H1 (cell line): ENCODE measurements at regions not wholly inside any gene's neighbourhood (a gene's known extent, or its start where the extent isn't known, plus 50 kb on each side); places are given as distances from the start of the nearest gene placed in this dataset.

ENCODE experiments used
- CBX5 ChIP-seq: fragments of 300-800, 300-1000 bp; sonication (generic); IDR thresholded peaks from 2 replicates; pipeline ENCODE4 v1.7.1; 2016; ENCODE audit warnings: antibody characterized with exemption, low read length, low read depth
- CTCF ChIP-seq, 3 experiments: IDR thresholded peaks; 1 replicate in 2 of 3; 2 replicates in 1 of 3; pipeline versions ENCODE4 v1.5.1 to v1.6.1; 2011; ENCODE audit warnings: low read length in 3 of 3, mild to moderate bottlenecking in 3 of 3, inconsistent platforms in 2 of 3, low read depth in 1 of 3, moderate library complexity in 1 of 3; ENCODE audit not compliant: insufficient read depth in 1 of 3; ENCODE audit errors: control extremely low read depth in 1 of 3
- EZH2 ChIP-seq: fragments of 200-600 bp; sonication (generic); IDR thresholded peaks from 2 replicates; pipeline ENCODE4 v1.7.1; 2012; ENCODE audit warnings: low read depth, mild to moderate bottlenecking, moderate library complexity, low read length, inconsistent platforms; ENCODE audit not compliant: severe bottlenecking
- GABPA ChIP-seq: IDR thresholded peaks from 2 replicates; pipeline ENCODE4 v1.6.1; 2011; ENCODE audit warnings: mild to moderate bottlenecking, low read length, moderate library complexity, borderline replicate concordance; ENCODE audit not compliant: insufficient read depth
- MAFK ChIP-seq: IDR thresholded peaks from 2 replicates; pipeline ENCODE4 v1.6.1; 2012; ENCODE audit warnings: low read depth, mild to moderate bottlenecking, improper control_type of control experiment, low read length
- MAX ChIP-seq: IDR thresholded peaks from 2 replicates; pipeline ENCODE4 v1.6.1; 2012; ENCODE audit warnings: inconsistent platforms
- POLR2A ChIP-seq, 2 experiments: IDR thresholded peaks; 1 replicate in 1 of 2; 2 replicates in 1 of 2; pipeline ENCODE4 v1.6.1; 2011; ENCODE audit warnings: low read depth in 2 of 2, low read length in 2 of 2, mild to moderate bottlenecking in 2 of 2; ENCODE audit errors: control extremely low read depth in 1 of 2
- RFX5 ChIP-seq: IDR thresholded peaks from 2 replicates; pipeline ENCODE4 v1.6.1; 2011; ENCODE audit warnings: low read depth, low read length, improper control_type of control experiment, borderline replicate concordance
- USF2 ChIP-seq: IDR thresholded peaks from 2 replicates; pipeline ENCODE4 v1.6.1; 2011; ENCODE audit warnings: low read length, improper control_type of control experiment
- YY1 ChIP-seq: IDR thresholded peaks from 2 replicates; pipeline ENCODE4 v1.6.1; 2011; ENCODE audit warnings: low read depth, mild to moderate bottlenecking, low read length

GRCh38 chr12:97903356-97903755 is 440.8 kb downstream of the RMST start:
- TF ChIP-seq USF2 (no peak), EZH2 (no peak), RFX5 (no peak), CTCF (IDR thresholded peaks at IDR 0.05; ENCODE audit: control extremely low read depth in 1 of 3, insufficient read depth in 1 of 3, low read depth in 1 of 3, low read length in 3 of 3) (no peak), MAX (no peak), GABPA (no peak), MAFK (no peak), YY1 (no peak), CBX5 (no peak), POLR2A (IDR thresholded peaks at IDR 0.05; ENCODE audit: control extremely low read depth in 1 of 2, low read depth in 2 of 2, low read length in 2 of 2) (no peak)
